Ectodermal cell (in vitro differentiated cells): ENCODE measurements at regions not wholly inside any gene's neighbourhood (a gene's known extent, or its start where the extent isn't known, plus 50 kb on each side); places are given as distances from the start of the nearest gene placed in this dataset.

Source experiments
- H3K27ac ChIP-seq: 2 replicates; pipeline ENCODE4 v1.7.0; 2013; ENCODE audit warnings: mild to moderate bottlenecking, low read depth, low read length; ENCODE audit not compliant: insufficient read depth, poor library complexity, severe bottlenecking
- H3K27me3 ChIP-seq: 2 replicates; pipeline ENCODE4 v1.7.0; 2013; ENCODE audit warnings: mild to moderate bottlenecking, low read length; ENCODE audit not compliant: insufficient read depth, control insufficient read depth, poor library complexity, severe bottlenecking
- H3K36me3 ChIP-seq: one replicate; pipeline ENCODE4 v1.7.0; 2013; ENCODE audit warnings: low read length; ENCODE audit not compliant: control insufficient read depth, insufficient read depth
- H3K4me1 ChIP-seq: one replicate; pipeline ENCODE4 v1.7.0; 2013; ENCODE audit warnings: low read length; ENCODE audit not compliant: control insufficient read depth, insufficient read depth
- H3K4me3 ChIP-seq: 2 replicates; pipeline ENCODE4 v1.7.0; 2013; ENCODE audit warnings: low read depth, low read length, control low read depth; ENCODE audit not compliant: insufficient read depth
- H3K9me3 ChIP-seq: 2 replicates; pipeline ENCODE4 v1.7.0; 2013; ENCODE audit warnings: mild to moderate bottlenecking, low read length, moderate library complexity; ENCODE audit not compliant: control insufficient read depth
- WGBS, 2 experiments: methylation state at CpG; one replicate each; pipeline ENCODE4 v1.1.7; 2013; ENCODE audit warnings: missing lambda C conversion rate in 2 of 2; 5-methylcytosine and 5-hydroxymethylcytosine counted together

GRCh38 chrY:15446861-15447260, 922.5 kb downstream of the NLGN4Y start:
- H3K4me1 ChIP-seq = no peaks in the 10 kb centered on the region
- no peaks in the 10 kb centered on the region for H3K27me3 ChIP-seq
- H3K27ac ChIP-seq = no peak overlapping the region
- no peak overlapping the region for H3K4me3 ChIP-seq
- H3K9me3 ChIP-seq = no peaks in the 10 kb centered on the region
- H3K36me3 ChIP-seq = no peaks in the 10 kb centered on the region

DNA sequence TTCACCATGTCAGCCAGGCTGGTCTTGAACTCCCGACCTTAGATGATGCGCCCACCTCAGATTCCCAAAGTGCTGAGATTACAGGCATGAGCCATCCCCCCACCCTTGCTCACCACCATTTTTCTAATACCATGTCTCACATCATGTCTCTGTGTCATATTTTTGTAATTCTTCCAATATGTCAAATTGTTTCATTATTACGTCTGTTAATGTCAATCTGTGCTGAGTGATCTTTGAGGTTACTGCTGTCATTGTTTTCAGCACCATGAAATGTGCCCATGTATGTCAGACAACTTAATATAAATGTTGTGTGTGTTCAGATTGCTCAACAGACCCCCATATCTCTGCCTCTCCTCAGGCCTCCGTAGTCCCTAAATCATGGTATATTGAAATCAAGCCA, 923.6 kb downstream of the NLGN4Y start:
- no peaks in the 10 kb centered on the region for H3K9me3 ChIP-seq
- 98 to 99% methylated on average over 3 to 4 of the region's 4 CpGs for WGBS, 2 experiments
- H3K27me3 ChIP-seq = no peaks in the 10 kb centered on the region
- no peaks in the 10 kb centered on the region for H3K36me3 ChIP-seq
- no peak overlapping the region for H3K27ac ChIP-seq
- no peak overlapping the region for H3K4me3 ChIP-seq
- H3K4me1 ChIP-seq = no peaks in the 10 kb centered on the region

DNA sequence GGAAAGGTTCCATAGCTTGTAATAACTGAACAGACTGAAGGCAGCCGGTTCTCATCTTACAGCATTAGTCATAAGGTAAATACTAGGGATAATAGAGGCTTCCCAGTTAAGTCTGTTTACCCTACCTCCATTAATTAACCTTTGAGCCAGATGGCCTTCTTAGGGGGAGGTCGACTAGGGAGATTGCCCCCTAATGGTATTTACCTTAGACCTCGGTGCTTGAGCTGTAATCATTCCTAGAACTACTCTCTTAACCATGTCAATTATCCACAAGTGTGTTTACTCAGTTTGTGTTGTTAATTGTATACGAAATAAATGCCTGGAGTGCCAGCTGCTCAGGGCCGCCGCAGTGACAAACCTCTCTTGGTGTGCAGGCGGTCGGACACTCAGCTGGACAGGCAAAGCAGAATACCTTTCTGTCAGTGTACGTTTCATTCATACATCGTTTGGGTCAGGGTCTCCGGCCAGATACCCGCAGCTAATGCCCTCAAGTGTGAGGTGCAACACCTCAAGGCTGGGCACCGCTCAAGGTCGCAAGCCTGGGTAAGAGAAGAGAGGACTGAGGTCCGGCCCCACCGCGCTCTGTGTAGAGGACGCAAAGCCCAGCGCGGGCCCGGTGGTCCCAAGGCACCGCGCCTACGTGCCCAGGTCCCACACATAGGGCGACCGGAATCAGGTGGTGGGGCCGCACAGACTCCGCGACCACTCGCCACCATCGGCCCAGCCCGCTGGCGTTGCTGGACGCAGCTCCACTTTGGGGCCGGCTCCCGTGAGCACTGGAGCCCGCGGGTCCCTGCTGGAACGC, 931.0 kb downstream of the NLGN4Y start:
- no peak overlapping the region for H3K4me3 ChIP-seq
- no peak overlapping the region for H3K27ac ChIP-seq
- no peaks in the 10 kb centered on the region for H3K4me1 ChIP-seq
- no peaks in the 10 kb centered on the region for H3K36me3 ChIP-seq
- H3K9me3 ChIP-seq = no peaks in the 10 kb centered on the region
- no peaks in the 10 kb centered on the region for H3K27me3 ChIP-seq
- 96% methylated on average over 36 to 37 of the region's 39 CpGs for WGBS, 2 experiments

DNA sequence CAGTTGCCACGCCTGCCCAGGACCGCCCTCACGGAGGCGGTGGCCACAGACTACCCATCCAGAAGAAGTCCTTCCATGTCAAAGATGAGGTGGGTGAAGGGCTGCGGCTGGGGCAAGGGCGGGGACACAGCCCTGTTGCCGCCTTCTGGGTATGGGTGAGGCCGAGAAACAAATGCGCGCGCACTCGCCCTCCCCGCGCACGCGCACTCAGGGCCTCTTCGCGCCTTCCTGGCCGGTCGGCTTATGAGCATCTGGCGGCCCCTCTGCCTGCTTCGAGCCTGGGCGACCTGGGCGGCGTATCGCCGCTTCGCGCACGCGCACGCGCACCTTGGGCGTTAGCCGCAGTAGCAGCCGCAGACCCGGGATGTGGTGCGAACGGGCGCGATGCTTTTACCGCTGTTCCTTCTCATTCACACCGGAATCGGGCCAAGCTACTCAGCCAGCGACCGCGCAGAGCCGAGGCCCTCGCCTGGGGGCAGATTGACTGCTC, 931.7 kb downstream of the NLGN4Y start:
- H3K9me3 ChIP-seq = no peaks in the 10 kb centered on the region
- no peaks in the 10 kb centered on the region for H3K27me3 ChIP-seq
- H3K4me3 ChIP-seq = no peak overlapping the region
- WGBS, 2 experiments = 96% methylated on average over 49 of the region's 49 CpGs
- H3K27ac ChIP-seq = no peak overlapping the region
- no peaks in the 10 kb centered on the region for H3K4me1 ChIP-seq
- no peaks in the 10 kb centered on the region for H3K36me3 ChIP-seq

- H3K9me3 ChIP-seq = no peaks in the 10 kb centered on the region
- H3K27me3 ChIP-seq = no peaks in the 10 kb centered on the region
- no peaks in the 10 kb centered on the region for H3K36me3 ChIP-seq
- H3K4me1 ChIP-seq = no peaks in the 10 kb centered on the region
- no peak overlapping the region for H3K4me3 ChIP-seq
- WGBS, 2 experiments = 97 to 98% methylated on average over 20 to 21 of the region's 21 CpGs
- no peak overlapping the region for H3K27ac ChIP-seq
Measured at GRCh38 chrY:15456491-15456890, 932.2 kb downstream of the NLGN4Y start.

DNA sequence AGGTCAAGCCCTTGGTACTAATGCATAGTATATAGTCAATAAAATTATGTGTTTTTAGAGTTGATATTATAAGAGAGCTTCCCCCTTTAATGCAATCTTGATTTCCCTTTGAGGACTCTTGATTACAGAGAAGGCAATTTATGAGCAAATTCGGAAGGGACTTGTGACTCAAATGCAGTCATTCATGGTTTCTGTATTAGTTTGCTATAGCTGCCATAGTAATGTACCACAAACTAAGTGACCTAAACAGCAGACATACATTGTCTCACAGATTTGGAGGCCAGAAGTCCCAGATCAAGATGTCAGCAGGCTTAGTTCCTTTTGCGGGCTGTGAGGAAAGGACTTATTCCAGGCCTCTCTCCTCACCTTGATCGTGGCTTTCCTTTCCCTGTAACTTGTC, 933.4 kb downstream of the NLGN4Y start:
- H3K36me3 ChIP-seq = no peaks in the 10 kb centered on the region
- no peaks in the 10 kb centered on the region for H3K4me1 ChIP-seq
- WGBS, 2 experiments = 96 to 100% methylated on average over 2 to 3 of the region's 3 CpGs
- no peak overlapping the region for H3K4me3 ChIP-seq
- no peaks in the 10 kb centered on the region for H3K27me3 ChIP-seq
- H3K9me3 ChIP-seq = no peaks in the 10 kb centered on the region
- no peak overlapping the region for H3K27ac ChIP-seq

GRCh38 chrY:15458426-15458825, 934.1 kb downstream of the NLGN4Y start:
- Histone ChIP-seq H3K36me3 (no peaks in the 10 kb centered on the region), H3K4me3 (no peak overlapping the region), H3K27ac (no peak overlapping the region), H3K9me3 (no peaks in the 10 kb centered on the region), H3K4me1 (no peaks in the 10 kb centered on the region), H3K27me3 (no peaks in the 10 kb centered on the region)

- WGBS, 2 experiments = 89 to 98% methylated on average over 4 of the region's 6 CpGs
- Histone ChIP-seq H3K27ac (no peak overlapping the region), H3K36me3 (no peaks in the 10 kb centered on the region), H3K27me3 (no peaks in the 10 kb centered on the region), H3K4me1 (no peaks in the 10 kb centered on the region), H3K4me3 (no peak overlapping the region), H3K9me3 (no peaks in the 10 kb centered on the region)
Measured at GRCh38 chrY:15465880-15466279, 941.6 kb downstream of the NLGN4Y start.

DNA sequence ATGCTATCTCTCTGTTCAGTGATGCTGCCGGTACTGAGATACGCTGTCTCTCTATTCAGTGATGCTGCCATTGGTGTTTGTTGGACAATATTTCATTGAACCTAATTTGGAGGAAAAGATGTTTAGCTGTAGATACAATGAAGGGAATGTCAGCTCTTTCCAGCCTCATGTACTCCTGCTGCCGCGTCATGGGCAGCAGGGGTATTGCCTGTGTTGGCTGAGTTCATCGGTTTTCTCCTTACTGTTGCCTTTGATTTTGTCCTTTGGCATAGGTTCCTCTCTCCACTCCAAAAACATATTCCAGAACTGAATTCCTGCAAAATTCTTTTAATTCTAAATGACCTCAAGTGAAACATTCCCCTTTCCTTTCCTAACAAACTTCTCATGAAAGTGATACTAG, 942.6 kb downstream of the NLGN4Y start:
- Histone ChIP-seq H3K36me3 (no peaks in the 10 kb centered on the region), H3K27me3 (no peaks in the 10 kb centered on the region), H3K27ac (no peak overlapping the region), H3K4me3 (no peak overlapping the region), H3K9me3 (no peaks in the 10 kb centered on the region), H3K4me1 (no peaks in the 10 kb centered on the region)
- 88 to 98% methylated on average over 5 of the region's 5 CpGs for WGBS, 2 experiments

- WGBS, 2 experiments = 94 to 99% methylated on average over 5 to 6 of the region's 6 CpGs
- Histone ChIP-seq H3K27me3 (no peaks in the 10 kb centered on the region), H3K9me3 (no peaks in the 10 kb centered on the region), H3K36me3 (no peaks in the 10 kb centered on the region), H3K4me1 (no peaks in the 10 kb centered on the region), H3K27ac (no peak overlapping the region), H3K4me3 (no peak overlapping the region)
Measured at GRCh38 chrY:15468091-15468490, 943.8 kb downstream of the NLGN4Y start.
